Ishikawa (cell line): ENCODE measurements at regions not wholly inside any gene's neighbourhood (a gene's known extent, or its start where the extent isn't known, plus 50 kb on each side); places are given as distances from the start of the nearest gene placed in this dataset.

Experiments used
- TAF1 ChIP-seq: IDR thresholded peaks from 2 replicates; pipeline ENCODE4 v1.6.1; 2012; ENCODE audit warnings: low read depth, mild to moderate bottlenecking
- TF ChIP-seq, protein P1 (sequence below): IDR thresholded peaks from 2 replicates; pipeline ENCODE4 v1.6.1; 2012; ENCODE audit warnings: low read depth, mild to moderate bottlenecking

DNA sequence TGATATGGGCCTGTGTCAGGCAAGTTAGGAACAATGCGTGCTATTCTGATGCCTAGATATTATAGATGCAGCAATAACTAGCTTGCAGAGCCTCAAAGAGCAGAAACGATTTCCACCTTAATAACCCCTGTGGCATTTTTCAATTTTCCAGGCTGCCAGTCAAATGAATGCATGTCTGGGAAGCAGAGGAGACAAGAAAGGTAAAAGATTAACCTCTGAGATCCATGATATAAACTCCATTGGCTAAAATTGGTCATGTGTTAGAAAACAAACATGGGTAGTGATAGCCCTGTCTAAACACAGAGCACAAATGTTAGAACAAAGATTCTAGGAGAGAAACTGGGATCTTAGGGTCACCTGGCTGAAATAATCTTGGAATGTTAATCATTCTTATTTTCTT is 811.1 kb downstream of the DIAPH3 start:
- TF ChIP-seq, protein P1, sequence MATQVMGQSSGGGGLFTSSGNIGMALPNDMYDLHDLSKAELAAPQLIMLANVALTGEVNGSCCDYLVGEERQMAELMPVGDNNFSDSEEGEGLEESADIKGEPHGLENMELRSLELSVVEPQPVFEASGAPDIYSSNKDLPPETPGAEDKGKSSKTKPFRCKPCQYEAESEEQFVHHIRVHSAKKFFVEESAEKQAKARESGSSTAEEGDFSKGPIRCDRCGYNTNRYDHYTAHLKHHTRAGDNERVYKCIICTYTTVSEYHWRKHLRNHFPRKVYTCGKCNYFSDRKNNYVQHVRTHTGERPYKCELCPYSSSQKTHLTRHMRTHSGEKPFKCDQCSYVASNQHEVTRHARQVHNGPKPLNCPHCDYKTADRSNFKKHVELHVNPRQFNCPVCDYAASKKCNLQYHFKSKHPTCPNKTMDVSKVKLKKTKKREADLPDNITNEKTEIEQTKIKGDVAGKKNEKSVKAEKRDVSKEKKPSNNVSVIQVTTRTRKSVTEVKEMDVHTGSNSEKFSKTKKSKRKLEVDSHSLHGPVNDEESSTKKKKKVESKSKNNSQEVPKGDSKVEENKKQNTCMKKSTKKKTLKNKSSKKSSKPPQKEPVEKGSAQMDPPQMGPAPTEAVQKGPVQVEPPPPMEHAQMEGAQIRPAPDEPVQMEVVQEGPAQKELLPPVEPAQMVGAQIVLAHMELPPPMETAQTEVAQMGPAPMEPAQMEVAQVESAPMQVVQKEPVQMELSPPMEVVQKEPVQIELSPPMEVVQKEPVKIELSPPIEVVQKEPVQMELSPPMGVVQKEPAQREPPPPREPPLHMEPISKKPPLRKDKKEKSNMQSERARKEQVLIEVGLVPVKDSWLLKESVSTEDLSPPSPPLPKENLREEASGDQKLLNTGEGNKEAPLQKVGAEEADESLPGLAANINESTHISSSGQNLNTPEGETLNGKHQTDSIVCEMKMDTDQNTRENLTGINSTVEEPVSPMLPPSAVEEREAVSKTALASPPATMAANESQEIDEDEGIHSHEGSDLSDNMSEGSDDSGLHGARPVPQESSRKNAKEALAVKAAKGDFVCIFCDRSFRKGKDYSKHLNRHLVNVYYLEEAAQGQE, result no peak
- TF ChIP-seq TAF1, result no peak
